SK-N-MC (cell line): ENCODE measurements at regions not wholly inside any gene's neighbourhood (a gene's known extent, or its start where the extent isn't known, plus 50 kb on each side); places are given as distances from the start of the nearest gene placed in this dataset.
"Not testable (repeated sequence)": the region's sequence is repeated elsewhere in the genome, so short reads cannot be mapped to it uniquely, and the experiment has no call there.

Experiments used
- DNase-seq: peaks from one replicate; pipeline ENCODE4 v3.0.0-alpha.2; 2011; ENCODE audit warnings: low read depth, low spot score
- H3K27ac ChIP-seq: fragments of 200-600 bp; sonication (generic); 2 replicates; pipeline ENCODE4 v1.5.1; 2016; ENCODE audit warnings: mixed run types
- H3K36me3 ChIP-seq: fragments of 200-600 bp; sonication (generic); 2 replicates; pipeline ENCODE4 v1.6.1; 2017; ENCODE audit warnings: antibody characterized with exemption, low read length, mixed read lengths; ENCODE audit not compliant: insufficient read depth
- H3K4me3 ChIP-seq: fragments of 200-600 bp; sonication (generic); 2 replicates; pipeline ENCODE4 v1.5.1; 2016
- H3K9ac ChIP-seq: fragments of 200-600 bp; sonication (generic); 2 replicates; pipeline ENCODE4 v1.8.0; 2017; ENCODE audit warnings: mixed run types, mixed read lengths; ENCODE audit not compliant: insufficient read length
- H3K9me3 ChIP-seq: fragments of 200-600 bp; sonication (generic); 2 replicates; pipeline ENCODE4 v1.6.1; 2017; ENCODE audit warnings: low read depth, mild to moderate bottlenecking, antibody characterized with exemption, low read length, moderate library complexity, mixed read lengths
- EZH2 ChIP-seq: fragments of 200-600 bp; sonication (generic); IDR thresholded peaks from one replicate; pipeline ENCODE4 v1.6.1; 2017; ENCODE audit warnings: antibody characterized with exemption
- FOXP2 ChIP-seq: optimal IDR thresholded peaks from 2 replicates; pipeline ENCODE3; 2011; ENCODE audit warnings: mild to moderate bottlenecking, moderate library complexity; ENCODE audit not compliant: insufficient read depth; ENCODE audit errors: extremely low read length, control extremely low read depth
- POLR2AphosphoS5 ChIP-seq: IDR thresholded peaks from 2 replicates; pipeline ENCODE4 v1.6.1; 2012; ENCODE audit warnings: mild to moderate bottlenecking, low read depth, low read length, borderline replicate concordance

- H3K36me3 ChIP-seq: no peaks in the 10 kb centered on the region
- TF ChIP-seq FOXP2 (no peak), POLR2AphosphoS5 (no peak), EZH2 (no peak)
- H3K9ac ChIP-seq: no peak overlapping the region
- DNase-seq: no peak
- no peak overlapping the region for H3K4me3 ChIP-seq
- H3K9me3 ChIP-seq: no peaks in the 10 kb centered on the region
- H3K27ac ChIP-seq: no peak overlapping the region
These were observed 128.9 kb upstream of the FAM78B start for GRCh38 chr1:166295656-166296055.

- no peaks in the 10 kb centered on the region for H3K9me3 ChIP-seq
- no peak overlapping the region for H3K4me3 ChIP-seq
- H3K36me3 ChIP-seq: no peaks in the 10 kb centered on the region
- H3K27ac ChIP-seq: no peak overlapping the region
- no peak for TF ChIP-seq FOXP2
- no peak for TF ChIP-seq POLR2AphosphoS5
- TF ChIP-seq EZH2: no peak
- DNase-seq: no peak
- H3K9ac ChIP-seq: no peak overlapping the region
These were observed 131.2 kb upstream of the FAM78B start for GRCh38 chr1:166297993-166298392.

- TF ChIP-seq POLR2AphosphoS5: no peak
- TF ChIP-seq EZH2: no peak
- no peak for TF ChIP-seq FOXP2
- no peak for DNase-seq
- Histone ChIP-seq H3K9ac (no peak overlapping the region), H3K9me3 (no peaks in the 10 kb centered on the region), H3K27ac (no peak overlapping the region), H3K36me3 (no peaks in the 10 kb centered on the region), H3K4me3 (no peak overlapping the region)
These were observed 134.0 kb upstream of the FAM78B start for GRCh38 chr1:166300767-166301166.

- DNase-seq: no peak
- no peaks in the 10 kb centered on the region for H3K9me3 ChIP-seq
- no peak overlapping the region for H3K9ac ChIP-seq
- no peaks in the 10 kb centered on the region for H3K36me3 ChIP-seq
- no peak overlapping the region for H3K27ac ChIP-seq
- TF ChIP-seq EZH2: no peak
- TF ChIP-seq POLR2AphosphoS5: no peak
- no peak for TF ChIP-seq FOXP2
- H3K4me3 ChIP-seq: no peak overlapping the region
These were observed 136.4 kb upstream of the FAM78B start for GRCh38 chr1:166302989-166303758.

GRCh38 chr1:166304131-166304530 is 137.3 kb upstream of the FAM78B start:
- Histone ChIP-seq H3K36me3 (no peaks in the 10 kb centered on the region), H3K4me3 (no peak overlapping the region), H3K9ac (no peak overlapping the region), H3K27ac (no peak overlapping the region), H3K9me3 (no peaks in the 10 kb centered on the region)
- DNase-seq: no peak
- TF ChIP-seq POLR2AphosphoS5 (no peak), FOXP2 (no peak), EZH2 (no peak)

GRCh38 chr1:166305371-166305770 is 138.6 kb upstream of the FAM78B start:
- no peak for DNase-seq
- Histone ChIP-seq H3K27ac (no peak overlapping the region), H3K9me3 (no peaks in the 10 kb centered on the region), H3K9ac (no peak overlapping the region), H3K4me3 (no peak overlapping the region), H3K36me3 (no peaks in the 10 kb centered on the region)
- no peak for TF ChIP-seq POLR2AphosphoS5
- TF ChIP-seq FOXP2: no peak
- TF ChIP-seq EZH2: no peak

GRCh38 chr1:166307261-166308188 is 140.7 kb upstream of the FAM78B start:
- no peak for DNase-seq
- no peaks in the 10 kb centered on the region for H3K9me3 ChIP-seq
- H3K4me3 ChIP-seq: no peak overlapping the region
- H3K27ac ChIP-seq: no peak overlapping the region
- H3K9ac ChIP-seq: no peak overlapping the region
- no peaks in the 10 kb centered on the region for H3K36me3 ChIP-seq
- no peak for TF ChIP-seq EZH2
- no peak for TF ChIP-seq FOXP2
- no peak for TF ChIP-seq POLR2AphosphoS5

GRCh38 chr1:166316306-166316705 is 149.5 kb upstream of the FAM78B start:
- not testable (repeated sequence) for H3K4me3 ChIP-seq, H3K9me3 ChIP-seq, H3K36me3 ChIP-seq, DNase-seq, H3K9ac ChIP-seq, H3K27ac ChIP-seq
